Fibroblast of villous mesenchyme (primary cell): ENCODE measurements at regions not wholly inside any gene's neighbourhood (a gene's known extent, or its start where the extent isn't known, plus 50 kb on each side); places are given as distances from the start of the nearest gene placed in this dataset.
"Not testable (repeated sequence)": the region's sequence is repeated elsewhere in the genome, so short reads cannot be mapped to it uniquely, and the experiment has no call there.

Source experiments
- DNase-seq: peaks from one replicate; pipeline ENCODE4 v3.0.0-alpha.2; 2010; ENCODE audit warnings: low read depth
- H3K4me3 ChIP-seq: 2 replicates; pipeline ENCODE4 v1.5.1; 2011; ENCODE audit warnings: low read depth, mild to moderate bottlenecking, low read length
- CTCF ChIP-seq: IDR thresholded peaks from 2 replicates; pipeline ENCODE4 v1.5.1; 2012; ENCODE audit warnings: low read depth, mild to moderate bottlenecking, low read length; ENCODE audit not compliant: insufficient read depth

- H3K4me3 ChIP-seq: no peak overlapping the region
- TF ChIP-seq CTCF: no peak
- DNase-seq: no peak
Observed at GRCh38 chr3:90180543-90180942, 1073.1 kb downstream of the EPHA3 start.

GRCh38 chr3:90182291-90182976, 1075.0 kb downstream of the EPHA3 start:
- peak; percentile 26 for DNase-seq
- TF ChIP-seq CTCF: peak; percentile 43
- peak overlapping the region; percentile 41 for H3K4me3 ChIP-seq

- no peak for DNase-seq
- no peak for TF ChIP-seq CTCF
- H3K4me3 ChIP-seq: no peak overlapping the region
Observed at GRCh38 chr3:90184861-90185260, 1077.4 kb downstream of the EPHA3 start.

- DNase-seq, H3K4me3 ChIP-seq: not testable (repeated sequence)
Observed at GRCh38 chr3:90197383-90197782, 1090.0 kb downstream of the EPHA3 start.

- H3K4me3 ChIP-seq, DNase-seq: not testable (repeated sequence)
Observed at GRCh38 chr3:90202931-90203330, 1095.5 kb downstream of the EPHA3 start.

- H3K4me3 ChIP-seq: not testable (repeated sequence)
Observed at GRCh38 chr3:90206482-90206881, 1099.1 kb downstream of the EPHA3 start.

GRCh38 chr3:90207353-90208097, 1100.1 kb downstream of the EPHA3 start:
- not testable (repeated sequence) for H3K4me3 ChIP-seq, DNase-seq

More at GRCh38 chr3:90206482-90206881, 1099.1 kb downstream of the EPHA3 start:
- DNase-seq: not testable (repeated sequence)

- no peak overlapping the region for H3K4me3 ChIP-seq
- no peak for TF ChIP-seq CTCF
- no peak for DNase-seq
Observed at GRCh38 chr3:90221900-90222299, 1114.5 kb downstream of the EPHA3 start.

- no peak overlapping the region for H3K4me3 ChIP-seq
- DNase-seq: peak; percentile 2
- TF ChIP-seq CTCF: no peak
Observed at GRCh38 chr3:90241481-90241880, 1134.1 kb downstream of the EPHA3 start.
